Spleen (tissue), 7 donors: ENCODE measurements at regions not wholly inside any gene's neighbourhood (a gene's known extent, or its start where the extent isn't known, plus 50 kb on each side); places are given as distances from the start of the nearest gene placed in this dataset.
"Not testable (repeated sequence)": the region's sequence is repeated elsewhere in the genome, so short reads cannot be mapped to it uniquely, and the experiment has no call there.

Experiments
- POLR2A ChIP-seq, 3 donors: fragments of 450-650 bp; IDR thresholded peaks; one replicate each; pipeline ENCODE4 v1.5.1; 2017; ENCODE audit warnings: antibody characterized with exemption in 3 of 3, mild to moderate bottlenecking in 1 of 3
- TF ChIP-seq, protein P1 (sequence below), 11 experiments: fragments of 200-600 bp in 7 of 11; fragments of 450-650 bp in 4 of 11; sonication (generic) in 4 of 11; IDR thresholded peaks in 8 of 11; conservative IDR thresholded peaks in 3 of 11; 1 replicate in 7 of 11; 2 replicates in 4 of 11; pipeline versions ENCODE4 v1.4.0 to v1.8.0; 2016 to 2021; ENCODE audit warnings: antibody characterized with exemption in 11 of 11, inconsistent platforms in 4 of 11, mild to moderate bottlenecking in 1 of 11
- donor health status: DM: no; HTN: no; CAD: no; lungs with moderate emphysema.
- donor health status: DM: no; HTN: no; CAD: no.
- donor health status: DM: no; HTN: no; CAD: no.

DNA sequence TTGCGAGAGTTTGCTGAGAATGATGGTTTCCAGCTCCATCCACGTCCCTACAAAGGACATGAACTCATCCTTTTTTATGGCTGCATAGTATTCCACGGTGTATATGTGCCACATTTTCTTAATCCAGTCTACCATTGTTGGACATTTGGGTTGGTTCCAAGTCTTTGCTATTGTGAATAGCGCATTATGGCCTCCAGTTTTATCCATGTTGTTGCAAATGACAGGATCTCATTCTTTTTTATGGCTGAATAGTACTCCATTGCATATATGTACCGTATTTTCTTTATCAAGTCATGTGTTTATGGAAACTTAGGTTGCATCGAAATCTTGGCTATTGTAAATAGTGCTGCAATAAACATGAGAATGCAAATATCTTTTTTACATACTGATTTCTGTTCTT, 266.1 kb upstream of the STXBP6 start:
- TF ChIP-seq, protein P1, sequence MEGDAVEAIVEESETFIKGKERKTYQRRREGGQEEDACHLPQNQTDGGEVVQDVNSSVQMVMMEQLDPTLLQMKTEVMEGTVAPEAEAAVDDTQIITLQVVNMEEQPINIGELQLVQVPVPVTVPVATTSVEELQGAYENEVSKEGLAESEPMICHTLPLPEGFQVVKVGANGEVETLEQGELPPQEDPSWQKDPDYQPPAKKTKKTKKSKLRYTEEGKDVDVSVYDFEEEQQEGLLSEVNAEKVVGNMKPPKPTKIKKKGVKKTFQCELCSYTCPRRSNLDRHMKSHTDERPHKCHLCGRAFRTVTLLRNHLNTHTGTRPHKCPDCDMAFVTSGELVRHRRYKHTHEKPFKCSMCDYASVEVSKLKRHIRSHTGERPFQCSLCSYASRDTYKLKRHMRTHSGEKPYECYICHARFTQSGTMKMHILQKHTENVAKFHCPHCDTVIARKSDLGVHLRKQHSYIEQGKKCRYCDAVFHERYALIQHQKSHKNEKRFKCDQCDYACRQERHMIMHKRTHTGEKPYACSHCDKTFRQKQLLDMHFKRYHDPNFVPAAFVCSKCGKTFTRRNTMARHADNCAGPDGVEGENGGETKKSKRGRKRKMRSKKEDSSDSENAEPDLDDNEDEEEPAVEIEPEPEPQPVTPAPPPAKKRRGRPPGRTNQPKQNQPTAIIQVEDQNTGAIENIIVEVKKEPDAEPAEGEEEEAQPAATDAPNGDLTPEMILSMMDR (IDR thresholded peaks at IDR 0.05 in 8 of 11, conservative IDR thresholded peaks at IDR 0.05 in 3 of 11), result not testable (repeated sequence)
- not testable (repeated sequence) for TF ChIP-seq POLR2A (IDR thresholded peaks at IDR 0.05)
